ENCODE measurements at regions not wholly inside any gene's neighbourhood (a gene's known extent, or its start where the extent isn't known, plus 50 kb on each side); places are given as distances from the start of the nearest gene placed in this dataset.

DNA sequence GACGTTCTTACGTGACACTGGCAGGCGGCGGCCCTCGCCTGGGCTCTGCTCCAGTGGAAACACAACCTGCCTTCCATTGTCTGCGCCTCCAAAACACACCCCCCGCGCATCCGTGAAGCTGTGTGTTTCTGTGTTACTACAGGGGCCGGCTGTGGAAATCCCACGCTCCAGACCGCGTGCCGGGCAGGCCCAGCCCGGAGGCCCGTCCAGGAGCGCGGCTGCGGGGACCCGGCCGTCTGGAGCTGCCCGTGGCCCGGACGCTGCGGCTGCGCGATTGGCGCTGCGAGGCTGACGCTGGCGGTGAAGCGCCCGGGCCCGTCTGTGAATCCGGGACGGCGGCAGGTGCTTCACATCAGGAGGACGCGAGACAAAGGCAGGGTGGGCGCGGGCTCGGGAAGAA lies 670.3 kb upstream of the SALL3 start:
- H3K4me3 ChIP-seq (ENCODE audit: low read depth, low read length): no peak overlapping the region
- TF ChIP-seq, protein P1, sequence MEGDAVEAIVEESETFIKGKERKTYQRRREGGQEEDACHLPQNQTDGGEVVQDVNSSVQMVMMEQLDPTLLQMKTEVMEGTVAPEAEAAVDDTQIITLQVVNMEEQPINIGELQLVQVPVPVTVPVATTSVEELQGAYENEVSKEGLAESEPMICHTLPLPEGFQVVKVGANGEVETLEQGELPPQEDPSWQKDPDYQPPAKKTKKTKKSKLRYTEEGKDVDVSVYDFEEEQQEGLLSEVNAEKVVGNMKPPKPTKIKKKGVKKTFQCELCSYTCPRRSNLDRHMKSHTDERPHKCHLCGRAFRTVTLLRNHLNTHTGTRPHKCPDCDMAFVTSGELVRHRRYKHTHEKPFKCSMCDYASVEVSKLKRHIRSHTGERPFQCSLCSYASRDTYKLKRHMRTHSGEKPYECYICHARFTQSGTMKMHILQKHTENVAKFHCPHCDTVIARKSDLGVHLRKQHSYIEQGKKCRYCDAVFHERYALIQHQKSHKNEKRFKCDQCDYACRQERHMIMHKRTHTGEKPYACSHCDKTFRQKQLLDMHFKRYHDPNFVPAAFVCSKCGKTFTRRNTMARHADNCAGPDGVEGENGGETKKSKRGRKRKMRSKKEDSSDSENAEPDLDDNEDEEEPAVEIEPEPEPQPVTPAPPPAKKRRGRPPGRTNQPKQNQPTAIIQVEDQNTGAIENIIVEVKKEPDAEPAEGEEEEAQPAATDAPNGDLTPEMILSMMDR (IDR thresholded peaks at IDR 0.05; ENCODE audit: insufficient read depth, low read depth, low read length): no peak
- POLR2A ChIA-PET: no interaction called here
- DNase-seq (ENCODE audit: low read depth): no peak
- no peaks in the 10 kb centered on the region for H3K27me3 ChIP-seq (ENCODE audit: control insufficient read depth, insufficient read depth, low read length)
- H3K36me3 ChIP-seq (ENCODE audit: control insufficient read depth, insufficient read depth, low read length): no peaks in the 10 kb centered on the region
- CTCF ChIA-PET: no interaction called here

DNA sequence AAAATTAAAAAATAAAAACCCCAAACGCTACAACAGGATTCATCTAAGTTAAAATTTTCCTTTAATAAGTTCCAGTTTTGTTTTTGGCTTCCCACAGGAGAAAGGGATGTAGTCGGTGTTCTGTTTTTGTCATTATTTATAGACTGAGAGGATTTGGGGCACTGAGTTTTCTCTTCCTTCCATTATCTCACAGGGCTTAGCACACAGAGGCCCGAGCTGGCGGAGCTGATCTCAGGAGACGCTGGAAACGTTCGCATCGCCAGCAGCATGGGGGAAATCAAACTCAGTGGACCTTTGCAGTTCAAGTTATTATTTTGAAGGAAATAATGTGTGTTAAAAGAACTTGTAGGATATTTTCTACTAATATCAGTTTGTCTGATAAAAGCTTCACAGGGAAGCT lies 669.7 kb upstream of the SALL3 start:
- no peak overlapping the region for H3K4me3 ChIP-seq (ENCODE audit: low read depth, low read length)
- H3K36me3 ChIP-seq (ENCODE audit: control insufficient read depth, insufficient read depth, low read length): no peaks in the 10 kb centered on the region
- ChIA-PET CTCF (no interaction called here), POLR2A (no interaction called here)
- TF ChIP-seq, protein P1 (IDR thresholded peaks at IDR 0.05; ENCODE audit: insufficient read depth, low read depth, low read length): no peak
- no peak for DNase-seq (ENCODE audit: low read depth)
- no peaks in the 10 kb centered on the region for H3K27me3 ChIP-seq (ENCODE audit: control insufficient read depth, insufficient read depth, low read length)

DNA sequence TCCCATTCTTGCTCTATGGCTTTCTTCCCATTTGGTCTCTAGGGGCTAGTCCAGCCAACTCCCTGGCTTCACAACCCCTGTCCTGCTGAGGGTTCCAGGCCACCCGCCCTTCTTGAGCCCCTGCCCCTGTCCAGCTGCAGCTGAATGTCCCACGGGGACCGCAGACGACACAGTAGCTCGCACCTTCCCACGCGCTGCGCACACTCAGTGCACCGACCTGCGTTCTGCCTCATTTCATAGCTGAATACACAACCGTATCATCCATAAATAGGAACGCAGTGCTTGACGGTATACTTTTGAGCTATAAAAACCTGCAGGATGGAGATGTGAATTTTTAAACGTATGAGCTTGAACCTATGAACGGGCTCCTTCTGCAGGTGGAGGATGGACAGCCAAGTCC lies 660.4 kb upstream of the SALL3 start:
- POLR2A ChIA-PET: no interaction called here
- no peaks in the 10 kb centered on the region for H3K36me3 ChIP-seq (ENCODE audit: control insufficient read depth, insufficient read depth, low read length)
- TF ChIP-seq, protein P1 (IDR thresholded peaks at IDR 0.05; ENCODE audit: insufficient read depth, low read depth, low read length): no peak
- CTCF ChIA-PET: no interaction called here
- no peak for DNase-seq (ENCODE audit: low read depth)
- H3K27me3 ChIP-seq (ENCODE audit: control insufficient read depth, insufficient read depth, low read length): no peaks in the 10 kb centered on the region
- H3K4me3 ChIP-seq (ENCODE audit: low read depth, low read length): no peak overlapping the region

DNA sequence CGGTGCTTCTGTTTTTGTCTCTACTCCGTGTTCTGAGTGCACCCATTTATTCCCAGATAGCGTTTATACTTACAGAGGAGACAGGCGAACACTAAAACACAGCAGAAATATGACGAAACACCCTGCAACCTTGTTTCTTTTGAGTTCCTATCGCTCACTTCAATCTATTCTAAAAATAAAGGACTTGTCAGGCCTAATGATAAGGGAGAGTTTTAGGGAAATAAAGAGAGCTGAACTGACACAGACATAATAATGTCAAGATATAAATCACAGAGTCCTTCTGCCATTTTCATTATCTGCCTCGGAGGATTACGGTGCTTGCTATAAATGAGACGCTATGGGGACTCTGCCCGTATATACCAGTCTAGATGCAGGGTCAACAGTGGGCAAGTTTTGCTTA lies 659.7 kb upstream of the SALL3 start:
- Histone ChIP-seq H3K27me3 (ENCODE audit: control insufficient read depth, insufficient read depth, low read length) (no peaks in the 10 kb centered on the region), H3K4me3 (ENCODE audit: low read depth, low read length) (no peak overlapping the region), H3K36me3 (ENCODE audit: control insufficient read depth, insufficient read depth, low read length) (no peaks in the 10 kb centered on the region)
- TF ChIP-seq, protein P1 (IDR thresholded peaks at IDR 0.05; ENCODE audit: insufficient read depth, low read depth, low read length): no peak
- no peak for DNase-seq (ENCODE audit: low read depth)
- ChIA-PET POLR2A (no interaction called here), CTCF (no interaction called here)

DNA sequence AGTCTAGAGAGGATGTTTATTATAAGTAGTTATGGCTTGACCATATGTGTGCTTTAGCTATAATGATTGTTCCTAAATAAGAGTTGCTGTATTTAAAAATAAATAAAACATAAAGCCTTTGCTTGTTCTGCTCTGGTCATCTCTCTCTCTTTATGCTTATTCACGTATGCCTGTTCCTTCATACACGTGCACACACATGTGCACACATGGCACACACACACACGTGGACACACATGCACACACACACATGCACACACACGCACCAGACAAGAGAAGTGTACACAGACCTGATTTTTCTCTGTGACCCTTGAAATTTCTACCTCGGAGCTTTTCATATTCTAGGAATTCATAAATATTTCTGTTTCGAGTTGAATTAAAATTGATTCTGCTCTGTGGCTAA lies 658.2 kb upstream of the SALL3 start:
- DNase-seq (ENCODE audit: low read depth): no peak
- ChIA-PET POLR2A (no interaction called here), CTCF (no interaction called here)
- H3K36me3 ChIP-seq (ENCODE audit: control insufficient read depth, insufficient read depth, low read length): no peaks in the 10 kb centered on the region
- no peak overlapping the region for H3K4me3 ChIP-seq (ENCODE audit: low read depth, low read length)
- TF ChIP-seq, protein P1 (IDR thresholded peaks at IDR 0.05; ENCODE audit: insufficient read depth, low read depth, low read length): no peak
- no peaks in the 10 kb centered on the region for H3K27me3 ChIP-seq (ENCODE audit: control insufficient read depth, insufficient read depth, low read length)
